Suprapubic skin (tissue), 4 donors: ENCODE measurements at regions not wholly inside any gene's neighbourhood (a gene's known extent, or its start where the extent isn't known, plus 50 kb on each side); places are given as distances from the start of the nearest gene placed in this dataset.

Experiments
- DNase-seq, 2 donors: peaks; one replicate each; pipeline ENCODE4 v3.0.0-alpha.2; 2019; ENCODE audit warnings: low spot score in 2 of 2
- H3K27ac ChIP-seq: fragments of 200-600 bp; sonication (generic); one replicate; pipeline ENCODE4 v1.5.1; 2019
- H3K27me3 ChIP-seq: fragments of 200-600 bp; sonication (generic); one replicate; pipeline ENCODE4 v1.5.1; 2019
- H3K36me3 ChIP-seq: fragments of 200-600 bp; sonication (generic); one replicate; pipeline ENCODE4 v1.5.1; 2019
- H3K4me1 ChIP-seq: fragments of 200-600 bp; sonication (generic); one replicate; pipeline ENCODE4 v1.5.1; 2019
- H3K4me3 ChIP-seq: fragments of 200-600 bp; sonication (generic); one replicate; pipeline ENCODE4 v1.5.1; 2019; ENCODE audit warnings: mild to moderate bottlenecking
- H3K9me3 ChIP-seq: fragments of 200-600 bp; sonication (generic); one replicate; pipeline ENCODE4 v1.5.1; 2019
- EP300 ChIP-seq: sonication (generic); formaldehyde crosslinking; IDR thresholded peaks from one replicate; pipeline ENCODE4 v1.6.1; 2017; ENCODE audit warnings: antibody characterized with exemption
- POLR2A ChIP-seq, 2 donors: fragments of 450-650 bp; IDR thresholded peaks; one replicate each; pipeline ENCODE4 v1.6.1; 2017; ENCODE audit warnings: antibody characterized with exemption in 2 of 2, mild to moderate bottlenecking in 2 of 2, moderate library complexity in 2 of 2
- POLR2AphosphoS5 ChIP-seq, 3 donors: sonication (generic); formaldehyde crosslinking; IDR thresholded peaks; one replicate each; pipeline ENCODE4 v1.6.1; 2017; ENCODE audit warnings: antibody characterized with exemption in 3 of 3
- WGBS: methylation state at CpG from one replicate; pipeline ENCODE4 v1.1.5; 2018; 5-methylcytosine and 5-hydroxymethylcytosine counted together
- TF ChIP-seq, protein P1 (sequence below), 2 donors: fragments of 200-600 bp in 1 of 2; fragments of 450-650 bp in 1 of 2; sonication (generic) in 1 of 2; IDR thresholded peaks; one replicate each; pipeline ENCODE4 v1.5.1; 2016 to 2019; ENCODE audit warnings: antibody characterized with exemption in 2 of 2, mild to moderate bottlenecking in 1 of 2, moderate library complexity in 1 of 2

DNA sequence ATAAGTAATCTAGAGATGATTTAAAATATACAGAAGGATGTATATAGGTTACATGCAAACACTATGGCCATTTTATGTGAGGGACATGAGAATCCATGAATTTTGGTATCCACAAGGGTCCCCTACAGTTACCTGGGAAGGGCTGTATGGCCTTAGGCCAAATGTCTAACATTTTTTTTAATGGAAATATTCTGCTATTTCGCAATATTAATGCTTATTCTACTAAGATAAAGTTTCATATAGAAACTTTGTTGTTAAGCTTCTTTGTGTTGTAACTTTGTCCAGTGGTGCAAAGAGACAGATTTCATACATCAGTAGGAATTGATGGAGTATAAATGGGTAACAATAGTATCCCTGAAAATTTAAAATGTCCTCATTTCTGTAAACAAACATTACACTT, 233.4 kb upstream of the THBS1 start:
- TF ChIP-seq POLR2A (IDR thresholded peaks at IDR 0.05) (no peak), POLR2AphosphoS5 (IDR thresholded peaks at IDR 0.05) (no peak), EP300 (no peak)
- TF ChIP-seq, protein P1, sequence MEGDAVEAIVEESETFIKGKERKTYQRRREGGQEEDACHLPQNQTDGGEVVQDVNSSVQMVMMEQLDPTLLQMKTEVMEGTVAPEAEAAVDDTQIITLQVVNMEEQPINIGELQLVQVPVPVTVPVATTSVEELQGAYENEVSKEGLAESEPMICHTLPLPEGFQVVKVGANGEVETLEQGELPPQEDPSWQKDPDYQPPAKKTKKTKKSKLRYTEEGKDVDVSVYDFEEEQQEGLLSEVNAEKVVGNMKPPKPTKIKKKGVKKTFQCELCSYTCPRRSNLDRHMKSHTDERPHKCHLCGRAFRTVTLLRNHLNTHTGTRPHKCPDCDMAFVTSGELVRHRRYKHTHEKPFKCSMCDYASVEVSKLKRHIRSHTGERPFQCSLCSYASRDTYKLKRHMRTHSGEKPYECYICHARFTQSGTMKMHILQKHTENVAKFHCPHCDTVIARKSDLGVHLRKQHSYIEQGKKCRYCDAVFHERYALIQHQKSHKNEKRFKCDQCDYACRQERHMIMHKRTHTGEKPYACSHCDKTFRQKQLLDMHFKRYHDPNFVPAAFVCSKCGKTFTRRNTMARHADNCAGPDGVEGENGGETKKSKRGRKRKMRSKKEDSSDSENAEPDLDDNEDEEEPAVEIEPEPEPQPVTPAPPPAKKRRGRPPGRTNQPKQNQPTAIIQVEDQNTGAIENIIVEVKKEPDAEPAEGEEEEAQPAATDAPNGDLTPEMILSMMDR (IDR thresholded peaks at IDR 0.05): no peak
- WGBS: 98% methylated on average over 1 of the region's 1 CpG

DNA sequence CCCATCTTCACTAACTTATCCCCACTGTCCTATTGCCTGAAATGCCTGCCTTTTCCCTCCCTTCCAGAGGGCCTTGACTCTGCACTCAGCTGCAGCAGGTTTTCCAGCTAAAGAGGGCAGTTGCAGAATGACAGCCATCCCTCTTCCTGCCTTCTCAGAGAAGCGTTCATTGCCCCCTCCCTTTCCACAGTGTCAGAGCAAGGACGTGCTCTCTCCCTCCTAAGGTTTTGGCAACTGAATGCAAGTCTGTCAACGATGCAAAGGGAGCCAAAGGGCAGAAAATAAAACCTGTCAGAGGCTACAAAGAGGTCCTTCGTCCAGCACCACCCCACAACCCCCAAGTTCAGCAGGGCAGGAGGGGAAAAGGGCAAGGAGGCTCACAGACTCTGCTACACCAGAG, 230.1 kb upstream of the THBS1 start:
- Histone ChIP-seq H3K9me3 (no peaks in the 10 kb centered on the region), H3K36me3 (no peaks in the 10 kb centered on the region), H3K27me3 (no peaks in the 10 kb centered on the region), H3K4me3 (no peak overlapping the region), H3K27ac (no peak overlapping the region), H3K4me1 (no peaks in the 10 kb centered on the region)
- TF ChIP-seq POLR2AphosphoS5 (IDR thresholded peaks at IDR 0.05) (no peak), EP300 (no peak), POLR2A (IDR thresholded peaks at IDR 0.05) (no peak)
- TF ChIP-seq, protein P1 (IDR thresholded peaks at IDR 0.05): no peak
- no peak for DNase-seq
- 43% methylated on average over 4 of the region's 4 CpGs for WGBS

More for the DNA sequence above, 233.4 kb upstream of the THBS1 start:
- H3K27ac ChIP-seq: no peak overlapping the region
- H3K36me3 ChIP-seq: no peaks in the 10 kb centered on the region
- no peaks in the 10 kb centered on the region for H3K4me1 ChIP-seq
- DNase-seq: no peak
- no peak overlapping the region for H3K4me3 ChIP-seq
- H3K27me3 ChIP-seq: no peaks in the 10 kb centered on the region
- H3K9me3 ChIP-seq: no peaks in the 10 kb centered on the region

DNA sequence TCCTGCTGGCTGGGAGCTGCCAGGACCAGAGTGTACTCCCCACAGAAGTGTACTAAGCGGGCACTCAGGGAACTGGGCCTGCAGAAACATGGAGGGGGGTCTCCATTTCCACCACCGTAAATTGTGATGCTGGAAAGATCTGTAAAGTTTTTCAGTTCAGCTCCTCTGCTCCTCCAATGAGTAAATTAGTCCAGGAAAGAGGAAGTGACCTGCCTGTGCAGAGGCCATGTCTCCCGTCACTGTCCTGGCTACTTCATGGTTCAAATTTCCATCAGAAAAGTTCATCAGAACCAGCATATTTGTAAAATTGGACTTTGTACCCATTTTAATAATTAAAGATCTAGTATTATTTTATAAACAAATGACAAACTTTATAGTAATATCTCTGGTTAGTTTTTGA, 226.7 kb upstream of the THBS1 start:
- Histone ChIP-seq H3K27ac (no peak overlapping the region), H3K27me3 (no peaks in the 10 kb centered on the region), H3K9me3 (no peaks in the 10 kb centered on the region), H3K4me1 (peaks cover 16% of the 10 kb centered on the region), H3K36me3 (no peaks in the 10 kb centered on the region), H3K4me3 (no peak overlapping the region)
- WGBS: 95% methylated on average over 3 of the region's 3 CpGs
- TF ChIP-seq POLR2AphosphoS5 (IDR thresholded peaks at IDR 0.05) (no peak), EP300 (no peak), POLR2A (IDR thresholded peaks at IDR 0.05) (no peak)
- TF ChIP-seq, protein P1 (IDR thresholded peaks at IDR 0.05): no peak
- DNase-seq: no peak

DNA sequence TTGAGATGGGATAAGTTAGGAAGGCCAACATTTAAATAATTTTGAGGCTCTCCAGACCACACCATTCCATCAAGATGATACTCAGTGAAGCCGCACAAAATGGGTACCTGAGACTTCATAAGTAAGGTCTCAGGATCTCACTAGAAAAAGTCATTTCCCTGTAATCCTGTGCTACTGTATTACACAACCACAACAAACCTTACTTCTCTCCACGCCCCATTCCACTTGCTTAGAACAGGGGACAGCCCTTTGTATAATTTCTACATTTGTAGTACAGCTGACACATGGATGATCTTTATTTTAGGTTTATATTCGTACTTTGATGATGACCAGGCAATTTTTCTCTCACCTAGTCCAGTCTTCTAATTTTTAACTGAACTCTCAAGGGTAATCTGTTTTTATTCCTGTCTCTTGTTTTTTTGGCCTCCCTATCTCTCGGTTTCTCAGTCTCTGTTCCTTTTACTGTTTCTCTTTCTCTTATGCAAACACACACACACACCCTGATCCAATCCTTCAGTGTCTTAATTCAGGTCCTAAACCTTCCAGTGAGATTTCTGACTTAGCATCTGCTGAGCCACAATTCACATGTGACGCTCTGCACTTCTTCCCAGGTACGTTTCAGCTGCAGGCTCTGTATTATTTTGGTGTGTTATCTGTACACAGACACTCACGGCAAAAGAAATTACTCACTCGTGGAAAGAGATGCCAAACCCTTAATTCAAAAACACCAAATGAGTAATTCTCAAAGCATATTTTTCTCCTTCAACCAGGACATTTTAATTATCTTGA, 223.2 kb upstream of the THBS1 start:
- H3K27ac ChIP-seq: peak overlapping the region; percentile 39
- H3K9me3 ChIP-seq: no peaks in the 10 kb centered on the region
- H3K27me3 ChIP-seq: no peaks in the 10 kb centered on the region
- DNase-seq: no peak
- no peak overlapping the region for H3K4me3 ChIP-seq
- peaks cover 23% of the 10 kb centered on the region for H3K4me1 ChIP-seq
- TF ChIP-seq, protein P1 (IDR thresholded peaks at IDR 0.05): no peak
- TF ChIP-seq POLR2A (IDR thresholded peaks at IDR 0.05) (no peak), POLR2AphosphoS5 (IDR thresholded peaks at IDR 0.05) (no peak), EP300 (no peak)
- 55% methylated on average over 8 of the region's 8 CpGs for WGBS
- no peaks in the 10 kb centered on the region for H3K36me3 ChIP-seq

DNA sequence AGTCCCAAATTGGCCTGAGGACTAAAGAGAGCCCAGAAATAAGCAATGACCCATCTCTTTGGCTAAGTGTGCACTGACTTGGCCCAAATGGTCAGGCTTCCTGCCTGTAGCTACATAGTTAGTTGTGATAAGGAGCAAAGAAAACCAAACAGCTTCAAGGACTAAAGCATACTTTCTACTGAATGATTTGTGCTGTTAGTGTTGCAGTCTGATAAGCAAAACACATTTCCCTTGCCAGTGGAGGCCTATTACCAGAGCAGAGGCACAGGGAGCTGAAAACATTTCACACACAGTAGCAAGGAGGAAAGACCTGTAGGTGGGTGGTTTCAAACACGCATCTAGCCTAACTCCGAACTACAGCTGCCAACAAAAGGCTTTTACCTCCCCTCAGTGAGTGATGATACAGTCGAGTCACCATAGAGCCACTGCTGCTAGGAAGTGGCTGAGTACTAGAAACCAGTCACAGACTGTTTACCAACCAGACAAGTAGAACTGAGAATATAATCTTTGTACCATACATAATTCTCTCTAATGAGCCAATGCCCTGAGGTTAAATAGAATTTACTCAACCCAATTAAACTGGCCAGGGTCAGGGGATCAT, 222.3 kb upstream of the THBS1 start:
- WGBS: 42% methylated on average over 3 of the region's 3 CpGs
- Histone ChIP-seq H3K4me1 (peaks cover 23% of the 10 kb centered on the region), H3K36me3 (no peaks in the 10 kb centered on the region), H3K27me3 (no peaks in the 10 kb centered on the region), H3K4me3 (no peak overlapping the region), H3K9me3 (no peaks in the 10 kb centered on the region), H3K27ac (peak overlapping the region; percentile 39)
- TF ChIP-seq, protein P1 (IDR thresholded peaks at IDR 0.05): no peak
- TF ChIP-seq POLR2AphosphoS5 (IDR thresholded peaks at IDR 0.05) (no peak), EP300 (no peak), POLR2A (IDR thresholded peaks at IDR 0.05) (no peak)
- DNase-seq: no peak
